Hematopoietic multipotent progenitor cell (in vitro differentiated cells): ENCODE measurements at regions not wholly inside any gene's neighbourhood (a gene's known extent, or its start where the extent isn't known, plus 50 kb on each side); places are given as distances from the start of the nearest gene placed in this dataset. TPM values are rescaled to one million over a fixed set of nuclear protein-coding genes. Genes with fewer than 3 reads are reported as not detected.

ENCODE experiments used
- small RNA-seq: library from RNA; depleted of rRNA; stranded (forward); fragments of <200 nt; gene quantifications from one replicate; pipeline ENCODE3, GENCODE V24; 2012

Small RNAs in the stretch of these regions (small RNA-seq; reads per million reads assigned to genes)
- not detected for gene AC024288.1
- not detected for gene RNA5SP456
